Neural cell (in vitro differentiated cells): ENCODE measurements at regions not wholly inside any gene's neighbourhood (a gene's known extent, or its start where the extent isn't known, plus 50 kb on each side); places are given as distances from the start of the nearest gene placed in this dataset.

ENCODE experiments used
- CTCF ChIP-seq: fragments of 450-650 bp; IDR thresholded peaks from 2 replicates; pipeline ENCODE4 v1.5.1; 2014; ENCODE audit warnings: antibody characterized with exemption, mild to moderate bottlenecking, moderate library complexity; ENCODE audit not compliant: poor library complexity, severe bottlenecking
- EZH2 ChIP-seq: fragments of 200-600, 300-800 bp; shearing (Covaris generic), sonication (generic); IDR thresholded peaks from 2 replicates; pipeline ENCODE4 v1.6.1; 2014; ENCODE audit warnings: antibody characterized with exemption, low read length, borderline replicate concordance, mild to moderate bottlenecking; ENCODE audit not compliant: insufficient read depth, poor library complexity, severe bottlenecking
- MXI1 ChIP-seq: fragments of 450-650 bp; conservative IDR thresholded peaks from 2 replicates; pipeline ENCODE4 v1.6.1; 2014; ENCODE audit warnings: antibody characterized with exemption, mild to moderate bottlenecking; ENCODE audit not compliant: poor library complexity, severe bottlenecking
- POLR2AphosphoS5 ChIP-seq: IDR thresholded peaks from 2 replicates; pipeline ENCODE4 v1.6.1; 2012
- RAD21 ChIP-seq: fragments of 450-650 bp; conservative IDR thresholded peaks from 2 replicates; pipeline ENCODE4 v1.6.1; 2014; ENCODE audit warnings: antibody characterized with exemption, mild to moderate bottlenecking, moderate library complexity
- SMC3 ChIP-seq: fragments of 450-650 bp; conservative IDR thresholded peaks from 2 replicates; pipeline ENCODE4 v1.6.1; 2014; ENCODE audit warnings: antibody characterized with exemption, mild to moderate bottlenecking, moderate library complexity; ENCODE audit not compliant: poor library complexity

GRCh38 chr5:67651180-67651579, 454.6 kb upstream of the CD180 start:
- TF ChIP-seq CTCF, result no peak
- no peak for TF ChIP-seq EZH2
- TF ChIP-seq POLR2AphosphoS5, result no peak
- no peak for TF ChIP-seq SMC3
- TF ChIP-seq RAD21, result no peak
- no peak for TF ChIP-seq MXI1
